ENCODE measurements at regions not wholly inside any gene's neighbourhood (a gene's known extent, or its start where the extent isn't known, plus 50 kb on each side); places are given as distances from the start of the nearest gene placed in this dataset.

GRCh38 chr22:23404689-23405365 is 175.3 kb downstream of the IGLL1 start (continued):
- TF ChIP-seq, protein P1, sequence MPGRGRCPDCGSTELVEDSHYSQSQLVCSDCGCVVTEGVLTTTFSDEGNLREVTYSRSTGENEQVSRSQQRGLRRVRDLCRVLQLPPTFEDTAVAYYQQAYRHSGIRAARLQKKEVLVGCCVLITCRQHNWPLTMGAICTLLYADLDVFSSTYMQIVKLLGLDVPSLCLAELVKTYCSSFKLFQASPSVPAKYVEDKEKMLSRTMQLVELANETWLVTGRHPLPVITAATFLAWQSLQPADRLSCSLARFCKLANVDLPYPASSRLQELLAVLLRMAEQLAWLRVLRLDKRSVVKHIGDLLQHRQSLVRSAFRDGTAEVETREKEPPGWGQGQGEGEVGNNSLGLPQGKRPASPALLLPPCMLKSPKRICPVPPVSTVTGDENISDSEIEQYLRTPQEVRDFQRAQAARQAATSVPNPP (CRISPR knock-in tag; IDR thresholded peaks at IDR 0.05), result no peak
- TF ChIP-seq ZNF781 (CRISPR knock-in tag; IDR thresholded peaks at IDR 0.05; ENCODE audit: borderline replicate concordance, not compliant biosample characterization) (no peak), NFYB (CRISPR knock-in tag; IDR thresholded peaks at IDR 0.05) (0 out of 2 replicates have a peak, but pooled peaks have one; percentile 10), MAF1 (CRISPR knock-in tag; IDR thresholded peaks at IDR 0.05; ENCODE audit: borderline replicate concordance) (peak; percentile 67; the same call in 1 of the 2 replicates), ZBTB26 (CRISPR knock-in tag; IDR thresholded peaks at IDR 0.05; ENCODE audit: borderline replicate concordance) (peak; percentile 79; the same call in 1 of the 2 replicates), NR2F6 (IDR thresholded peaks at IDR 0.05) (no peak), NR2F6 (CRISPR knock-in tag; IDR thresholded peaks at IDR 0.05) (peak; percentile 8; the same call in 1 of the 2 replicates), USF2 (IDR thresholded peaks at IDR 0.05; ENCODE audit: low read depth, low read length) (no peak), USF2 (CRISPR knock-in tag; IDR thresholded peaks at IDR 0.05; ENCODE audit: borderline replicate concordance) (no peak), FUBP1 (CRISPR knock-in tag; IDR thresholded peaks at IDR 0.05; ENCODE audit: borderline replicate concordance) (no peak), MED1 (CRISPR knock-in tag; IDR thresholded peaks at IDR 0.05) (peak; percentile 29; the same call in 1 of the 2 replicates), HOXA3 (CRISPR knock-in tag; IDR thresholded peaks at IDR 0.05) (0 out of 2 replicates have a peak, but pooled peaks have one; percentile 38), ZNF670 (CRISPR knock-in tag; IDR thresholded peaks at IDR 0.05; ENCODE audit: borderline replicate concordance) (no peak; the same call in 1 of the 2 replicates), ZNF329 (CRISPR knock-in tag; IDR thresholded peaks at IDR 0.05; ENCODE audit: low read depth) (peak; percentile 56; the same call in 1 of the 2 replicates), ZNF607 (CRISPR knock-in tag; IDR thresholded peaks at IDR 0.05; ENCODE audit: borderline replicate concordance) (no peak; the same call in 1 of the 2 replicates), RFXANK (CRISPR knock-in tag; IDR thresholded peaks at IDR 0.05) (peak; percentile 75; the same call in 1 of the 2 replicates), ELF3 (CRISPR knock-in tag; IDR thresholded peaks at IDR 0.05) (peak; percentile 72)
- TF ChIP-seq, protein P2, sequence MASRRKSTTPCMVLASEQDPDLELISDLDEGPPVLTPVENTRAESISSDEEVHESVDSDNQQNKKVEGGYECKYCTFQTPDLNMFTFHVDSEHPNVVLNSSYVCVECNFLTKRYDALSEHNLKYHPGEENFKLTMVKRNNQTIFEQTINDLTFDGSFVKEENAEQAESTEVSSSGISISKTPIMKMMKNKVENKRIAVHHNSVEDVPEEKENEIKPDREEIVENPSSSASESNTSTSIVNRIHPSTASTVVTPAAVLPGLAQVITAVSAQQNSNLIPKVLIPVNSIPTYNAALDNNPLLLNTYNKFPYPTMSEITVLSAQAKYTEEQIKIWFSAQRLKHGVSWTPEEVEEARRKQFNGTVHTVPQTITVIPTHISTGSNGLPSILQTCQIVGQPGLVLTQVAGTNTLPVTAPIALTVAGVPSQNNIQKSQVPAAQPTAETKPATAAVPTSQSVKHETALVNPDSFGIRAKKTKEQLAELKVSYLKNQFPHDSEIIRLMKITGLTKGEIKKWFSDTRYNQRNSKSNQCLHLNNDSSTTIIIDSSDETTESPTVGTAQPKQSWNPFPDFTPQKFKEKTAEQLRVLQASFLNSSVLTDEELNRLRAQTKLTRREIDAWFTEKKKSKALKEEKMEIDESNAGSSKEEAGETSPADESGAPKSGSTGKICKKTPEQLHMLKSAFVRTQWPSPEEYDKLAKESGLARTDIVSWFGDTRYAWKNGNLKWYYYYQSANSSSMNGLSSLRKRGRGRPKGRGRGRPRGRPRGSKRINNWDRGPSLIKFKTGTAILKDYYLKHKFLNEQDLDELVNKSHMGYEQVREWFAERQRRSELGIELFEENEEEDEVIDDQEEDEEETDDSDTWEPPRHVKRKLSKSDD (CRISPR knock-in tag; IDR thresholded peaks at IDR 0.05; ENCODE audit: low read depth), result 0 out of 2 replicates have a peak, but pooled peaks have one; percentile 34
